Lower leg skin (tissue), 3 donors: ENCODE measurements at regions not wholly inside any gene's neighbourhood (a gene's known extent, or its start where the extent isn't known, plus 50 kb on each side); places are given as distances from the start of the nearest gene placed in this dataset.

Experiments used
- CTCF ChIP-seq, 3 donors: fragments of 450-650 bp; IDR thresholded peaks; one replicate each; pipeline ENCODE4 v1.5.1; 2016; ENCODE audit warnings: antibody characterized with exemption in 3 of 3, mild to moderate bottlenecking in 3 of 3, moderate library complexity in 2 of 3
- POLR2A ChIP-seq, 2 donors: fragments of 450-650 bp; IDR thresholded peaks; one replicate each; pipeline ENCODE4 v1.6.1; 2016 to 2017; ENCODE audit warnings: antibody characterized with exemption in 2 of 2, mild to moderate bottlenecking in 1 of 2, moderate library complexity in 1 of 2

GRCh38 chr5:165829504-165829903, 2324.1 kb downstream of the MAT2B start:
- no peak for TF ChIP-seq CTCF (IDR thresholded peaks at IDR 0.05)
- no peak for TF ChIP-seq POLR2A (IDR thresholded peaks at IDR 0.05)
